Ureter (tissue), 1 donor: ENCODE measurements at regions not wholly inside any gene's neighbourhood (a gene's known extent, or its start where the extent isn't known, plus 50 kb on each side); places are given as distances from the start of the nearest gene placed in this dataset.

ENCODE experiments used
- DNase-seq: peaks from one replicate; pipeline ENCODE4 v3.0.0-alpha.2; 2020; ENCODE audit warnings: low spot score
- donor health status: DM: yes; HTN: yes; CAD: no.

GRCh38 chr14:101481557-101481956, 79.7 kb upstream of the DIO3 start:
- DNase-seq = peak; percentile 38

- DNase-seq = peak; percentile 9
These were observed 79.2 kb upstream of the DIO3 start for GRCh38 chr14:101482066-101482465.

DNA sequence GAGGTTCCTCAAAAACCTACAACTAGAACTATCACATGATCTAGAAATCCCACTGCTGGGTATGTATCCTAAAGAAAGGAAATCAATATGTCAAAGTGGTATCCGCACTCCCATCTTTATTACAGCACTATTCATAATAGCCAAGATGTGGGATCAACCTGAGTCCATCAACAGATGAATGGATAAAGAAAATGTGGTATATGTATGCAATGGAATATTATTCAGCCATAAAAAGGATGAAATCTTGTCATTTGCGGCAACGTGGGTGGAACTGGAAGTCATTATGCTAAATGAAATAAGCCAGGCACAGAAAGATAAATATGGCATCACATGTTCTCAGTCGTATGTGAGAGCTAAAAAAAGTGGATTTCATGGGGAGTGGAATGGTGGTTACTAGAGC, 77.5 kb upstream of the DIO3 start:
- DNase-seq = no peak

- DNase-seq = no peak
These were observed 72.1 kb upstream of the DIO3 start for GRCh38 chr14:101489092-101489760.

GRCh38 chr14:101490771-101491170, 70.5 kb upstream of the DIO3 start:
- no peak for DNase-seq

- DNase-seq = no peak
These were observed 69.5 kb upstream of the DIO3 start for GRCh38 chr14:101491841-101492240.

DNA sequence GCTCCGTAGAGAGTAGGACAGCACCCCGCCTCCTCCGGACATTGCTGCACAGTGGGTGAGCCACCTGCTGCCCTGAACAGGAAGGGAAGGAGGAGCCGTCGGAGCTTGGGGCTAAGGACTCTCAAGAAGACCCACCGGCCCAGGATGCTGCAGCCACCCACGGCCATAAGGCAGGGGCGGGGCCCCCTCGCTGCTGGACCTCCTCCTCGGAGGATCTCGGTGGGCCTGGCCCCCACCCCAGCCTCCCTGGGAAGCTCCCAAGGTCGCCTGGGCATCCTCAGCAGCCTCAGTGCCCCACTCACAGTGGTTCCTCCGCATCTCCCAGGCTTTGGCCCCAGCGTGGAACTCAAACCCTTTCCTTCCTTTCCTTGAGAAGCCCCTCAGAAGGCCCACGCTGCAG, 68.6 kb upstream of the DIO3 start:
- no peak for DNase-seq

DNA sequence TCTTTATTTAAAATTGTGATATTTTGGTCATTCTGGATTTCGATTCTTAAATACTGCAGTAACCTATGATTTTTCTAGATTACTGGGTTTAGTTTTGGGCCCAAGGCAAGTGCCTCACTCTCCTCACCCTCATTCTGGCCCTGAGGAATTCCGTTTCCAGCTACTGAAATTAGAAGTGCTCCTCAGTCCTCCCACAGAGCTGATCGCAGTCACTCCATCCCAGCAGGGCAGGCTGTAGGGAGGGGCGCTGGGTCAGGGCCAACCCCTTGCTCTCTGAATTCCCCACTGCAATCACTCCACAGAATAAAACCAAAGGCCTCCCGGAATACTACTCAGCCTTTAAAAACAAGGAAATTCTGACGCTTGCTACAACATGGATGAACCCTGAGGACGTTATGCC, 66.5 kb upstream of the DIO3 start:
- DNase-seq = peak; percentile 30

DNA sequence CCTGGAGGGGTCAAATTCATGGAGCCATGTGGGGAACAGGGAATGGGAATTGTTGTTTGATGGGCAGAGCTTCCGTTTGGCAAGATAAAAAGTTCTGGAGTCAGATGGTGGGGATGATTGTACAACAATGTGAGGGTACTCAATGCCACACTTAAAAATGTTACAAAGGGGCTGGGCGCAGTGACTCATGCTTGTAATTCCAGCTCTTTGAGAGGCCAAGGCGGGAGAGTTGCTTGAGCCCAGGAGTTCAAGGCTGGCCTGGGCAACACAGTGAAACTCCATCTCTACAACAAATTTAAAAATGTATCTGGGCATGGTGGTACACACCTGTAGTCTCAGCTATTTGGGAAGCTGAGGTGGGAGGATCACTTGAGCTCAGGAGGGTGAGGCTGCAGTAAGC, 66.0 kb upstream of the DIO3 start:
- peak; percentile 22 for DNase-seq

DNA sequence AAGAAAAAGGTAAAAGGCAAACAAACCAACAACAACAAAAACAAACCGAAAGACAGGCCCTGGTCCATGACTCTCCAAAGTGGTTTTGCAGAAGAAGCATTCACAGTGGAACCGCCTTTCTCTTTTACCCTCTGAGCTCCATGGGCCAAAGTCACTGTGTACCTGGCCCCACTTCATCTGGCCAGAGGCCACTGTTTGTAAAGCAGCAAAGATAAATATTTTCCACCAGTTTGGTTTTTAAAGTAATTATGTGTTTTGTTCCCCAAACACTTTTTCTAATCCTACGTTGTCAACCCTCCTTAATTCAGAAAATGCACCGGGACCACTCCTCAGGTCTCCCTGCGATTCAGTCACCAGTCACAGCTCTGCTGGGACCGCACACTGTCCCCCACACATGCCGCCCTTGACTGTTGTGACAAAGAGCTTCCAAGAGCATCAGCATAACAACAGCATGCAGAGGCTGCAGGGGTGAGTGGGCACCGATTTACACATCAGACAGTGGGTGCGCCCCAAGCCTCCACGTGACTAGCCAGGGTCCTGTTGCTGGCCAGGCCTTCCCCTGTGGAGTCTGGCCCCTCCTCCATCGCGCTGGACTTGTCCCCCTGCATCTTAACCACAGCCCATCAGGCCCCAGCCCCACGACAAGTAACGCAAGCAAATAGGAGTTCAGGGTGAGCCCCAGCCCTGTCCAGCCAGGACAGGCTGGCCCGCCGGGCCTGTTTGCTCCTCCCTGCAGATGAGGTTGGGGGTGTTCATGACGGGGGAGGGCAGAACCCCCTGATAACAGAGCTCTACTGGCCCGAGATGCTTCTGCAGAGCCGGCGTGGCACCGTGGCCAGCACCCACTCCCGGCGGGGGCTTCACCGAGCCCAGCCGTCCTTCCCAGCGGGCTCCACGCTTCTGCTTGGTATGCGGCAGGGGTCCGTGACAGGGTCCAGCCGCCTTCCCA, 65.2 kb upstream of the DIO3 start:
- DNase-seq = peak; percentile 39

DNA sequence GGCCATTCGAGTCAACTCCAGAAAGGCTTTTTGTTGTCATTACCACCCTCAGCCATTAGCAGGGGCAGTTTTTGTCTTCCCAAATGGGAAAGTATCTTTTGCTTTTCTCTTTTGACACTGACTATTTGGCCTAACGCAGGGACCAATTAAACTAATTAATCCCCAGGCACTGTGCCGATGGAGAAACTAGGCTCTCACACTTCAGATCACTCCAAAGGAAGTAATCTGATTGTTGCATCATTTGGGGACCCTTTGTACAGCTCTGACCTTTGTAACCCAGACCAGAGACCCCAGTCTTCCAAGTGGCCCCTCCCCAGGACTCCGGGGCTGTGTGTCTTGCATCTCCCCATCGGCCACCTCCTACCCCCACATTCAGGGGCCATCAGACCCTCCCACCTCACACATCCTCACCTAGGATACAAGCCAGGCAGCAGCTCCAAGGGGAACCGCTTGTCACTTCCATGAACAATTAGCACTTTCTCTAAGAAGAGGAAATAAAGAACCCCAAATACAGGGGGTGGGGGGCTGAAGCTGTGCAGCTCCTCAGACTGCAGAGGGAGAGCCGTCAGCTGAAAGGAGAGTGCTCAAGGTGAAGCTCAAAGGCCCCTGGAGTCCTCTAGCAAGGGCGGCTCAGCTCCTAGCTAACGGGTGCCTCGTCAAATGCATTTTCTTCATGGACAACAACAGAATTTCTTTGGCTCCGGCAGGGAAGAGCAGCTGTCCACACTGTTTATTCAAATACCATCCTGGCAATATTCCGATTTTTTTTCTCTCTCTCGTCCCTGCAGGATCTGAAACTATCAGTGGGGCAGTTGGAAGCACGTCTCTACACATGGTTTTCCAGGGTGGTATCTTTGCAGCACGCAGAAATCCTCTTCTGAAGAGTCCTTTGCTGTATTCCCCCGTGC, 64.3 kb upstream of the DIO3 start:
- DNase-seq = peak; percentile 39

- DNase-seq = peak; percentile 41
These were observed 63.4 kb upstream of the DIO3 start for GRCh38 chr14:101497684-101498525.

DNA sequence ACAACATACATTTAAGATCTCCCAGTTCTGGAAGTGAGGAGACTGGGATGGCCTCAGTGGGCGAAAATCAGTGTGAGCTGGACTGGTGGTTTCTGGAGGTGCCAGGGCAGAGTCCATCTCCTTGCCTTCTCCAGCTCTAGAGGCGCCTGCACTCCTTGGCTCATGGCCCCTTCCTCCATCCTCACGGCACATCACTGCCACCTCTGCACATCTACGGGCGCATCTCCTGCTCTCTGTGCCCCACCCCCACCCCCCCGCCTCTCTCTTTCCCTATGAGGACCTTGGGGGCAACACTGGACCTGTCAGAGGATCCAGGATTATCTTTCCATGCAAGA, 62.8 kb upstream of the DIO3 start:
- DNase-seq = no peak

- peak; percentile 36 for DNase-seq
These were observed 62.2 kb upstream of the DIO3 start for GRCh38 chr14:101499080-101499479.

DNA sequence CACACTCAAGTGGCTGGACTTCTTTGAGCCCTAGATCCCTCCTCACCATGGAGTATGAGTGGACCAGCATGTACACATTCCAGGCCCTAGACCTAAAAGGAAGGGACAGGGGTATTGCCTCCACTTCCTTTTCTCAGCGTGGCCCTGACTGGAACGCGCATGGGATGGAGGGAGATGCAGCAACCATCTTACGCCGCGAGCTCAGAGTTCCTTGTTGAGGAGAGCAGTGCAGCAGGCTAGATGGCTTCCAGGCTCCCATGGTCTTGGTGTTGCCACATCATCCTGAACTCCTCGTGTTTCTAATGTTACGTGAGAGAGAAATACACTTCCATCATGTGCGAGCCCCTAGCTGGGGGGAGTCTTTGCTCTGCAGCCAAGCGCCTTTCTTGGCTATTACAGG, 61.8 kb upstream of the DIO3 start:
- DNase-seq = peak; percentile 22

GRCh38 chr14:101500061-101500460, 61.2 kb upstream of the DIO3 start:
- DNase-seq = peak; percentile 24

- DNase-seq = peak; percentile 32
These were observed 60.6 kb upstream of the DIO3 start for GRCh38 chr14:101500681-101501080.

- DNase-seq = peak; percentile 30
These were observed 60.0 kb upstream of the DIO3 start for GRCh38 chr14:101501341-101501740.

DNA sequence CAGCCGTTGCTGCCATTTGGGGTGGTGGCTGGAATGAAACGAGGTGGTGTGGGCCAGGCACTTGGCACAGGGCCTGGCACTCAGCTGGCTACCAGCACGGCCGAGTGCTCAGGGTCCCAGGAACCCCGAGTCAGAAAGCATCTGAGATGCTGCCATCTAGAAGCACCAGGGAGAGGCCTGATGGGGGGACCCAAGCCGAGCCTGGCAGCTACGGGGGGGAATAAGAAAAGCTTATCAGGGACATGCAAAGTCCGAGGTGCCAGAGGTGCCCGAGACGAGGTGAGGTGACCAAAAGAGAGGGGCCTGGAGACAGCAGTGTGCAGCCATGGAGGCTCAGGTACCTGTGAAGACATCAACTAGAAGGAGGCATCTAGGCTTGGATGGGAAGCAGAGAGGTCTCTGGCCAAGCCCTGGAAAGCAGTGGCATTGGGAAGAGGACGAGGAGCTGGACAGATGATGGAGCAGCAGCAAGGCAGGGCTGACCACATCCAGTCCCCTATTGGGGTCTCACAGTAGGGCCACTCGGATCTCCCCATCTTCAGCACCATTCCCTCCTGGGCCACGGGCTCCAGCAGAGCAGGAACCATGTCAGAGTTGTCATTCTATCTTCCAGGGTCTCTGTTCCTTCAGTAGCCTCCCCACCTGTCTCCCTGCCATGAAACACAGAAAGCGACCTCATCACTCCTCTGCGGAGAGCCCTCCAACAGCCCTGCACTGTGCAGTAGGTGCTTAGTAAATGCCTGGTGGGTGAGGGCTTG, 59.3 kb upstream of the DIO3 start:
- peak; percentile 32 for DNase-seq

GRCh38 chr14:101502761-101503392, 58.4 kb upstream of the DIO3 start:
- no peak for DNase-seq
